ENCODE measurements at regions not wholly inside any gene's neighbourhood (a gene's known extent, or its start where the extent isn't known, plus 50 kb on each side); places are given as distances from the start of the nearest gene placed in this dataset.

- ATAC-seq = no peak
- TF ChIP-seq ZFP30 (CRISPR knock-in tag; IDR thresholded peaks at IDR 0.05) = no peak
- no peak for TF ChIP-seq ISL1 (CRISPR knock-in tag; IDR thresholded peaks at IDR 0.05)
- no peak for TF ChIP-seq BACH2 (CRISPR knock-in tag; IDR thresholded peaks at IDR 0.05; ENCODE audit: borderline replicate concordance)
- TF ChIP-seq RARB (CRISPR knock-in tag; IDR thresholded peaks at IDR 0.05) = no peak
- no peak for TF ChIP-seq ZNF8 (CRISPR knock-in tag; IDR thresholded peaks at IDR 0.05)
- TF ChIP-seq OSR1 (CRISPR knock-in tag; IDR thresholded peaks at IDR 0.05) = no peak
- TF ChIP-seq TSHZ2 (CRISPR knock-in tag; IDR thresholded peaks at IDR 0.05) = no peak
- TF ChIP-seq ZNF565 (CRISPR knock-in tag; conservative IDR thresholded peaks at IDR 0.05; ENCODE audit: low read depth) = no peak
- no peak for TF ChIP-seq ZNF70 (CRISPR knock-in tag; IDR thresholded peaks at IDR 0.05)
- no peak for TF ChIP-seq ZFP3 (CRISPR knock-in tag; IDR thresholded peaks at IDR 0.05)
- TF ChIP-seq PPARA (CRISPR knock-in tag; IDR thresholded peaks at IDR 0.05; ENCODE audit: borderline replicate concordance) = no peak
- no peak for TF ChIP-seq GLIS3 (CRISPR knock-in tag; IDR thresholded peaks at IDR 0.05)
- TF ChIP-seq, protein P1, sequence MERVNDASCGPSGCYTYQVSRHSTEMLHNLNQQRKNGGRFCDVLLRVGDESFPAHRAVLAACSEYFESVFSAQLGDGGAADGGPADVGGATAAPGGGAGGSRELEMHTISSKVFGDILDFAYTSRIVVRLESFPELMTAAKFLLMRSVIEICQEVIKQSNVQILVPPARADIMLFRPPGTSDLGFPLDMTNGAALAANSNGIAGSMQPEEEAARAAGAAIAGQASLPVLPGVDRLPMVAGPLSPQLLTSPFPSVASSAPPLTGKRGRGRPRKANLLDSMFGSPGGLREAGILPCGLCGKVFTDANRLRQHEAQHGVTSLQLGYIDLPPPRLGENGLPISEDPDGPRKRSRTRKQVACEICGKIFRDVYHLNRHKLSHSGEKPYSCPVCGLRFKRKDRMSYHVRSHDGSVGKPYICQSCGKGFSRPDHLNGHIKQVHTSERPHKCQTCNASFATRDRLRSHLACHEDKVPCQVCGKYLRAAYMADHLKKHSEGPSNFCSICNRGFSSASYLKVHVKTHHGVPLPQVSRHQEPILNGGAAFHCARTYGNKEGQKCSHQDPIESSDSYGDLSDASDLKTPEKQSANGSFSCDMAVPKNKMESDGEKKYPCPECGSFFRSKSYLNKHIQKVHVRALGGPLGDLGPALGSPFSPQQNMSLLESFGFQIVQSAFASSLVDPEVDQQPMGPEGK (CRISPR knock-in tag; IDR thresholded peaks at IDR 0.05; ENCODE audit: borderline replicate concordance) = no peak
- no peak for TF ChIP-seq CREB5 (CRISPR knock-in tag; IDR thresholded peaks at IDR 0.05; ENCODE audit: low read depth)
- no peak for TF ChIP-seq TOX (CRISPR knock-in tag; IDR thresholded peaks at IDR 0.05; ENCODE audit: borderline replicate concordance)
Observed at GRCh38 chr3:177401375-177401774, 204.1 kb upstream of the TBL1XR1 start.

- no peak for ATAC-seq
- TF ChIP-seq ISL1 (CRISPR knock-in tag; IDR thresholded peaks at IDR 0.05) (no peak), ZFP30 (CRISPR knock-in tag; IDR thresholded peaks at IDR 0.05) (no peak), ESRRG (CRISPR knock-in tag; IDR thresholded peaks at IDR 0.05) (no peak), TOX (CRISPR knock-in tag; IDR thresholded peaks at IDR 0.05; ENCODE audit: borderline replicate concordance) (no peak), CSRNP3 (CRISPR knock-in tag; IDR thresholded peaks at IDR 0.05) (no peak), ZC3H10 (CRISPR knock-in tag; IDR thresholded peaks at IDR 0.05) (no peak), OSR1 (CRISPR knock-in tag; IDR thresholded peaks at IDR 0.05) (no peak), BACH2 (CRISPR knock-in tag; IDR thresholded peaks at IDR 0.05; ENCODE audit: borderline replicate concordance) (no peak), ZNF70 (CRISPR knock-in tag; IDR thresholded peaks at IDR 0.05) (no peak), RARB (CRISPR knock-in tag; IDR thresholded peaks at IDR 0.05) (no peak), CSDC2 (CRISPR knock-in tag; IDR thresholded peaks at IDR 0.05) (no peak), ARNTL (CRISPR knock-in tag; IDR thresholded peaks at IDR 0.05; ENCODE audit: borderline replicate concordance, low read depth) (no peak), TCF4 (CRISPR knock-in tag; IDR thresholded peaks at IDR 0.05; ENCODE audit: borderline replicate concordance) (no peak), ZFP3 (CRISPR knock-in tag; IDR thresholded peaks at IDR 0.05) (no peak), ZNF8 (CRISPR knock-in tag; IDR thresholded peaks at IDR 0.05) (no peak), PPARA (CRISPR knock-in tag; IDR thresholded peaks at IDR 0.05; ENCODE audit: borderline replicate concordance) (no peak), GLIS3 (CRISPR knock-in tag; IDR thresholded peaks at IDR 0.05) (no peak), SNAI2 (CRISPR knock-in tag; IDR thresholded peaks at IDR 0.05) (no peak)
- TF ChIP-seq, protein P1 (CRISPR knock-in tag; IDR thresholded peaks at IDR 0.05; ENCODE audit: borderline replicate concordance) = no peak
Observed at GRCh38 chr3:177402533-177402932, 205.3 kb upstream of the TBL1XR1 start.

Data from SK-N-SH treated with all-trans-retinoic acid at 6 μM for 48 hours (cell line).